Neuron (in vitro differentiated cells): ENCODE measurements at regions not wholly inside any gene's neighbourhood (a gene's known extent, or its start where the extent isn't known, plus 50 kb on each side); places are given as distances from the start of the nearest gene placed in this dataset.
"Not testable (repeated sequence)": the region's sequence is repeated elsewhere in the genome, so short reads cannot be mapped to it uniquely, and the experiment has no call there.

Experiments
- H2AFZ ChIP-seq: one replicate; pipeline ENCODE4 v1.6.1; 2013; ENCODE audit warnings: low read depth, mild to moderate bottlenecking, inconsistent platforms, low read length, moderate library complexity
- H3K27me3 ChIP-seq: one replicate; pipeline ENCODE4 v1.6.1; 2013; ENCODE audit warnings: low read length; ENCODE audit not compliant: insufficient read depth
- H3K36me3 ChIP-seq: one replicate; pipeline ENCODE4 v1.6.1; 2013; ENCODE audit warnings: low read length; ENCODE audit not compliant: insufficient read depth
- H3K4me1 ChIP-seq: one replicate; pipeline ENCODE4 v1.6.1; 2013; ENCODE audit warnings: low read length; ENCODE audit not compliant: insufficient read depth
- H3K4me3 ChIP-seq: 2 replicates; pipeline ENCODE4 v1.5.1; 2013; ENCODE audit warnings: mild to moderate bottlenecking, low read length, moderate library complexity
- H3K9me3 ChIP-seq: one replicate; pipeline ENCODE4 v1.6.1; 2013; ENCODE audit warnings: low read length

DNA sequence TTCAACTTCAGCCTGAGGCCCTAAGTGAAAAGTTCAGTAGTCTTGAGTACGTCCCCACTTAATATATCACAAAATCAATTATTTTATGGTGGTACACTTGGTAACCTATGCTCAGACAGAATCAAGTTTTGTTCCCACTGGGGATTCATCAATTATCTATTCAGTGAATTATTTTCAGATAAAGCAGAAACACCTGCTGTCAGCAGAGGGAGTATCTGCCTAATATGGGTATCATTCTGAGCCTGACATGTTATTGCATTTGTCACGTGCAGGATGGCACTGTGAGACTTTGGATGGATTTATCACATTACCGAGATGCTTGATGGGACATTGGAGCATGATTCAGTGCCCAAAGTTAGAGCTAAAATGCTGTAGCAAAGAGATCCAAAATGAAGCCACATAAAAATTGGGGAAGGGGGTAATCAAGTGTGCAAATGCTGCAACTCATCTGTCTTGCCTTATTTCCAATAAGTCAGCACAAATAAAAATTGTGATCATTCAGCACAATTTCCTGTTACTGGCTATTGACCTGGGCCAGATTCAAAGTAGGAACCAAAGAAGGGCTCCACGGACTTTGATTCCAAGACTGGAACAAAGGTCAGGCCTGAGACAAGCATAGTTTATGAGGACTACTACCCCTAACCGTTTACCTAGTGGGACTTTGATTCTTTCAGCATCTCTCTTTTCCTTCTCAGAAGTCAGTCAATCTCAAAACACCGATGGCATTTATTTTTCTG, 657.6 kb downstream of the LMO4 start:
- Histone ChIP-seq H3K4me3 (no peak overlapping the region), H2AFZ (no peak overlapping the region), H3K9me3 (no peaks in the 10 kb centered on the region), H3K4me1 (no peaks in the 10 kb centered on the region), H3K36me3 (no peaks in the 10 kb centered on the region), H3K27me3 (no peaks in the 10 kb centered on the region)

DNA sequence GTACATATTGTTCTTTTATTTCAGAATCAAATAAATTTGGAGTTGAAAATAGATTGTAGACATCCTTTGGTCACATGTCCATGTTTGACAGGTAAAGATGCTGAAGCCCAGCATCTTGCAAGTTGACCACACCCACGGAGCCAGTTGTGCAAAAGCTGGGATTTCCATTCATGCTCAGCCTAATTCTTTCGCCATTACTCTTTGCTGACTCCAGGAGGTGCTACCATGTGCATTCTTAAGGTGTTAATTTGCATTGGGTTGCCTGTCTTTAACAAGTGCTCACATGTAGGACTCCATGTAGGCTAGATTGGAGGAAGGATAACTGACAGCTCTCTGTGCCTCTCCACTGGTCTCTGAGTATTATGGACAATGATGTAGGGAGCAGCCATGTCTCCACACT, 660.7 kb downstream of the LMO4 start:
- Histone ChIP-seq H3K9me3 (no peaks in the 10 kb centered on the region), H3K4me1 (no peaks in the 10 kb centered on the region), H3K4me3 (no peak overlapping the region), H3K27me3 (no peaks in the 10 kb centered on the region), H2AFZ (no peak overlapping the region), H3K36me3 (no peaks in the 10 kb centered on the region)

GRCh38 chr1:87992536-87992935, 663.9 kb downstream of the LMO4 start:
- H3K4me1 ChIP-seq, H3K9me3 ChIP-seq, H3K36me3 ChIP-seq, H3K27me3 ChIP-seq, H3K4me3 ChIP-seq, H2AFZ ChIP-seq: not testable (repeated sequence)

GRCh38 chr1:87993051-87993450, 664.4 kb downstream of the LMO4 start:
- Histone ChIP-seq H3K4me3 (no peak overlapping the region), H2AFZ (no peak overlapping the region), H3K36me3 (no peaks in the 10 kb centered on the region), H3K27me3 (no peaks in the 10 kb centered on the region), H3K4me1 (no peaks in the 10 kb centered on the region), H3K9me3 (no peaks in the 10 kb centered on the region)

DNA sequence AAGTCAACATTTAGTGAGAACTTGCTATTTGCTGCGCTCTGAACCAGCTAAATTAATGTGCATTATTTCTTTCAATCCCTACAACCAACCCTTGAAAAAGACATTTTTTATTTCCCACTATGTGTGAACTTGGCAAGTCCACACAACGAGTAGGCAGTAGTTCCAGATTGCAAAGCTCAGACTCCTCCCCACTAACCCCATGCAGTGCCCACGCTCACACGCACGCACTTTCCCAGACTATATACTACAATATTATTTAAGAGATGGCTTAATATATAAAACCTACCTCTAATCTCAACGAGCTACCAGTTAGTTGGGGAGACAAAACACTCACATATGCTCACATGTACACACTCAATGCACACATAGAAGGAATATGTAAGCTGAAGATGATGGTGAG, 671.2 kb downstream of the LMO4 start:
- H3K27me3 ChIP-seq, result no peaks in the 10 kb centered on the region
- H3K36me3 ChIP-seq, result no peaks in the 10 kb centered on the region
- no peaks in the 10 kb centered on the region for H3K4me1 ChIP-seq
- H3K4me3 ChIP-seq, result no peak overlapping the region
- no peaks in the 10 kb centered on the region for H3K9me3 ChIP-seq
- H2AFZ ChIP-seq, result no peak overlapping the region

GRCh38 chr1:88001460-88001859, 672.8 kb downstream of the LMO4 start:
- Histone ChIP-seq H3K4me1 (no peaks in the 10 kb centered on the region), H3K4me3 (no peak overlapping the region), H3K27me3 (no peaks in the 10 kb centered on the region), H3K9me3 (no peaks in the 10 kb centered on the region), H3K36me3 (no peaks in the 10 kb centered on the region), H2AFZ (no peak overlapping the region)

GRCh38 chr1:88003255-88003654, 674.6 kb downstream of the LMO4 start:
- Histone ChIP-seq H3K27me3 (no peaks in the 10 kb centered on the region), H3K4me1 (no peaks in the 10 kb centered on the region), H3K4me3 (no peak overlapping the region), H3K9me3 (no peaks in the 10 kb centered on the region), H3K36me3 (no peaks in the 10 kb centered on the region), H2AFZ (no peak overlapping the region)

DNA sequence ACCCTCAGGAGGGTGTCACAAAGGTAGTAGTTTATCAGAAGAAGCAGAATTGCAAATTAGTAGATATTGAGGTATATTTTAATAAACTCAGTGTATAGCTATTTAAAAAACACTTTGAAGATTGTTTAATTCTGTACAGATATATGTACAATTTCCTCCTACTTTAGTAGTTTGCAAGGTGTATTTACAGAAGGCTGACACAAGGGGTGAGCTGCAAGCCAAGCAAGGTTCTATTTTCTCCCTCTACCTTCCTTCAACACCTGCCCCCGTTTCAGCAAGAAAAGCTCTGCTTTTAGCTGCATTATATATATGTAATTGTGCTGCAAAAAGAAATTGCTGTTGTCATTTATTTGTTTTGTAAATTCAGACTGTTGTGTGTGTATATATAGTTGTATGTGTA, 674.2 kb upstream of the PKN2 start:
- no peaks in the 10 kb centered on the region for H3K27me3 ChIP-seq

GRCh38 chr1:88013485-88013884, 670.6 kb upstream of the PKN2 start:
- Histone ChIP-seq H3K9me3 (no peaks in the 10 kb centered on the region), H3K36me3 (no peaks in the 10 kb centered on the region), H3K27me3 (no peaks in the 10 kb centered on the region), H3K4me3 (no peak overlapping the region), H2AFZ (no peak overlapping the region), H3K4me1 (no peaks in the 10 kb centered on the region)

More for the DNA sequence above, 674.2 kb upstream of the PKN2 start:
- H3K9me3 ChIP-seq, result no peaks in the 10 kb centered on the region
- no peaks in the 10 kb centered on the region for H3K4me1 ChIP-seq
- H3K36me3 ChIP-seq, result no peaks in the 10 kb centered on the region
- H2AFZ ChIP-seq, result no peak overlapping the region
- no peak overlapping the region for H3K4me3 ChIP-seq

DNA sequence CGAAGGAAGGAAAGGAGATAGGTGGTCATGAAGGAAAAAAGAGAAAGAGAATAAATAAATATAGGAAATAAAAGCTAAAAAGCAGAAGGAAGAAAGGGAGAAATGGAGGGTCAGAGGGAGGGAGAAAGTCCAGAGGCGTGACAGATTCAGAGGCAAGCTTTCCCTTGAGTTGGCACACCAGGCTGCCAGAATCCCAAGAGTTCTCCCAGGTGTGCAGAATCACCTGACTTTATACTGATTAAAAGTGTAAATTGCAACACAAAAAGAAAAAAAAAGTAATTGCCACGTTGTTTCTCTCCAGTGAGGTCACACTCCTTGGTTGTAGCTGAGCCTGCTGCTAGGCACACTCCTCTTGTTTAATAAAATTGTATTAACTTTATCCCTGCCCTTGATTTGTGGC, 669.9 kb upstream of the PKN2 start:
- Histone ChIP-seq H3K36me3 (no peaks in the 10 kb centered on the region), H3K9me3 (no peaks in the 10 kb centered on the region), H3K4me3 (no peak overlapping the region)

GRCh38 chr1:88016947-88017346, 667.1 kb upstream of the PKN2 start:
- H3K36me3 ChIP-seq, result no peaks in the 10 kb centered on the region
- H3K4me3 ChIP-seq, result no peak overlapping the region
- no peaks in the 10 kb centered on the region for H3K9me3 ChIP-seq
- no peak overlapping the region for H2AFZ ChIP-seq
- H3K27me3 ChIP-seq, result no peaks in the 10 kb centered on the region
- H3K4me1 ChIP-seq, result no peaks in the 10 kb centered on the region

More for the DNA sequence above, 669.9 kb upstream of the PKN2 start:
- Histone ChIP-seq H3K4me1 (no peaks in the 10 kb centered on the region), H3K27me3 (no peaks in the 10 kb centered on the region), H2AFZ (no peak overlapping the region)

DNA sequence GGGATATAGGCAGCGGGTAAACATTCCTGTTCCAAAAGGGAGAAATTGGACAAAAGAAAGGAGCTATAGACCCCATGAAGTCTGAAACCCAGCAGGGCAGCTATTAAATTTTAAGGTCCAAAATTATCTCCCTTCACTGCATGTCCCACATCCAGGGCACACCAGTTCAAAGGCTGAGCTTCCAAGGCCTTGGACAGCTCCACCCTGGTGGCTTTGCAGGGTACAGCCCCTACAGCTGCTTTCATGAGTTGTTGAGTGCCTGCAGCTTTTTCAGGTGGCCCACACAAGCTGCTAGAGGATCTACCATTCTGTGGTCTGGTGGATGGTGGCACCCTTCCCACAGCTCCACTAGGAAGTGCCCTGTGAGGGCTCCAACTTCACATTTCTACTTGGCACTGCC, 662.5 kb upstream of the PKN2 start:
- Histone ChIP-seq H3K9me3 (no peaks in the 10 kb centered on the region), H3K36me3 (no peaks in the 10 kb centered on the region), H3K4me1 (no peaks in the 10 kb centered on the region), H2AFZ (no peak overlapping the region), H3K4me3 (no peak overlapping the region), H3K27me3 (no peaks in the 10 kb centered on the region)

GRCh38 chr1:88022516-88022915, 661.6 kb upstream of the PKN2 start:
- Histone ChIP-seq H3K36me3 (no peaks in the 10 kb centered on the region), H3K9me3 (no peaks in the 10 kb centered on the region), H3K4me3 (no peak overlapping the region), H2AFZ (no peak overlapping the region), H3K27me3 (no peaks in the 10 kb centered on the region), H3K4me1 (no peaks in the 10 kb centered on the region)

DNA sequence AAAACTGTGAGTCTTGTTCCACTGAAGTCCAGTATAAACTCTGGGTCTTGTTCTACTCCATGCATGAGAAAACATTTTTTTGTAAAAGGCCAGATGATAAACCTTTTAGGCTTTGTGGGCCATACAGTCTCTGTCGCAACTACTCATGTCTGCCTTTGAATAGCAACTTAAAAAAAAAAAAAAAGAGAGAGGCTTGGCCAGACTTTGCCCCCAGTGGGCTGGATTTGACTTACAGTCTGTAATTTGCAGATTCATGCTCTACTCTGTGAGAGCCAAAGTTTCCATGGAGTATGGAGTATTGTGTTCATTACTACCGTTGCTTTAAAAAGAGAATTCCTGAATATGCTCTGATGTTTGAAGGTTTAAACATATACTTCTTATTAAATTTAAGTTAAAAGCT, 654.9 kb upstream of the PKN2 start:
- H3K36me3 ChIP-seq, result no peaks in the 10 kb centered on the region
- H3K4me1 ChIP-seq, result no peaks in the 10 kb centered on the region
- no peaks in the 10 kb centered on the region for H3K27me3 ChIP-seq
- no peak overlapping the region for H2AFZ ChIP-seq
- no peak overlapping the region for H3K4me3 ChIP-seq
- H3K9me3 ChIP-seq, result no peaks in the 10 kb centered on the region
